NB4 (cell line): ENCODE measurements at regions not wholly inside any gene's neighbourhood (a gene's known extent, or its start where the extent isn't known, plus 50 kb on each side); places are given as distances from the start of the nearest gene placed in this dataset.

Experiments used
- MYC ChIP-seq: IDR thresholded peaks from 2 replicates; pipeline ENCODE4 v1.6.1; 2011; ENCODE audit warnings: low read depth, low read length
- POLR2A ChIP-seq: IDR thresholded peaks from 2 replicates; pipeline ENCODE4 v1.6.1; 2011; ENCODE audit warnings: mild to moderate bottlenecking; ENCODE audit not compliant: insufficient read length; ENCODE audit errors: extremely low read depth
- TF ChIP-seq, protein P1 (sequence below): IDR thresholded peaks from one replicate; pipeline ENCODE4 v1.5.1; 2012; ENCODE audit warnings: low read depth, low read length
- TF ChIP-seq, protein P2 (sequence below): IDR thresholded peaks from 2 replicates; pipeline ENCODE4 v1.6.1; 2011; ENCODE audit warnings: low read depth, low read length

- TF ChIP-seq POLR2A, result no peak
- TF ChIP-seq, protein P1, sequence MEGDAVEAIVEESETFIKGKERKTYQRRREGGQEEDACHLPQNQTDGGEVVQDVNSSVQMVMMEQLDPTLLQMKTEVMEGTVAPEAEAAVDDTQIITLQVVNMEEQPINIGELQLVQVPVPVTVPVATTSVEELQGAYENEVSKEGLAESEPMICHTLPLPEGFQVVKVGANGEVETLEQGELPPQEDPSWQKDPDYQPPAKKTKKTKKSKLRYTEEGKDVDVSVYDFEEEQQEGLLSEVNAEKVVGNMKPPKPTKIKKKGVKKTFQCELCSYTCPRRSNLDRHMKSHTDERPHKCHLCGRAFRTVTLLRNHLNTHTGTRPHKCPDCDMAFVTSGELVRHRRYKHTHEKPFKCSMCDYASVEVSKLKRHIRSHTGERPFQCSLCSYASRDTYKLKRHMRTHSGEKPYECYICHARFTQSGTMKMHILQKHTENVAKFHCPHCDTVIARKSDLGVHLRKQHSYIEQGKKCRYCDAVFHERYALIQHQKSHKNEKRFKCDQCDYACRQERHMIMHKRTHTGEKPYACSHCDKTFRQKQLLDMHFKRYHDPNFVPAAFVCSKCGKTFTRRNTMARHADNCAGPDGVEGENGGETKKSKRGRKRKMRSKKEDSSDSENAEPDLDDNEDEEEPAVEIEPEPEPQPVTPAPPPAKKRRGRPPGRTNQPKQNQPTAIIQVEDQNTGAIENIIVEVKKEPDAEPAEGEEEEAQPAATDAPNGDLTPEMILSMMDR, result no peak
- TF ChIP-seq, protein P2, sequence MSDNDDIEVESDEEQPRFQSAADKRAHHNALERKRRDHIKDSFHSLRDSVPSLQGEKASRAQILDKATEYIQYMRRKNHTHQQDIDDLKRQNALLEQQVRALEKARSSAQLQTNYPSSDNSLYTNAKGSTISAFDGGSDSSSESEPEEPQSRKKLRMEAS, result no peak
- no peak for TF ChIP-seq MYC
Observed at GRCh38 chr3:168858327-168858726, 762.6 kb upstream of the GOLIM4 start.
